GM23338 (cell line): ENCODE measurements at regions not wholly inside any gene's neighbourhood (a gene's known extent, or its start where the extent isn't known, plus 50 kb on each side); places are given as distances from the start of the nearest gene placed in this dataset.

Source experiments
- ATAC-seq: fragments of 200-7000 bp; cut with Tn5 transposase; 3 replicates; pipeline ENCODE4 v1.9.1; 2020
- DNase-seq: peaks from one replicate; pipeline ENCODE4 v3.0.0-alpha.2; 2015; ENCODE audit warnings: low spot score
- H2AFZ ChIP-seq: fragments of 200-600 bp; sonication (generic); 2 replicates; pipeline ENCODE4 v1.8.0; 2016; ENCODE audit warnings: antibody characterized with exemption, mild to moderate bottlenecking, moderate library complexity
- H3F3A ChIP-seq: fragments of 200-600 bp; sonication (generic); replicated peaks from 2 replicates; pipeline ENCODE4 v1.8.0; 2017; ENCODE audit warnings: antibody characterized with exemption, mixed run types, low read depth
- H3K27ac ChIP-seq: fragments of 200-600 bp; sonication (generic); 2 replicates; pipeline ENCODE4 v1.6.1; 2016; ENCODE audit warnings: low read depth
- H3K27me3 ChIP-seq: fragments of 200-600 bp; sonication (generic); 2 replicates; pipeline ENCODE4 v1.8.0; 2016; ENCODE audit warnings: mild to moderate bottlenecking, mixed run types, moderate library complexity; ENCODE audit not compliant: insufficient read depth
- H3K36me3 ChIP-seq: fragments of 200-600 bp; sonication (generic); 2 replicates; pipeline ENCODE4 v1.8.0; 2016; ENCODE audit warnings: mild to moderate bottlenecking; ENCODE audit not compliant: insufficient read depth
- H3K4me1 ChIP-seq: fragments of 200-600 bp; sonication (generic); 2 replicates; pipeline ENCODE4 v1.8.0; 2016; ENCODE audit warnings: mild to moderate bottlenecking, moderate library complexity; ENCODE audit not compliant: insufficient read depth
- H3K4me2 ChIP-seq: fragments of 200-600 bp; sonication (generic); 2 replicates; pipeline ENCODE4 v1.7.1; 2017; ENCODE audit warnings: mixed run types
- H3K4me3 ChIP-seq: fragments of 200-600 bp; sonication (generic); 2 replicates; pipeline ENCODE4 v1.6.1; 2016; ENCODE audit warnings: mixed run types
- H3K79me2 ChIP-seq: fragments of 200-600 bp; sonication (generic); replicated peaks from 2 replicates; pipeline ENCODE4 v1.8.0; 2017; ENCODE audit warnings: mild to moderate bottlenecking; ENCODE audit not compliant: insufficient read depth
- H3K9me2 ChIP-seq: fragments of 200-600 bp; sonication (generic); 2 replicates; pipeline ENCODE4 v1.8.0; 2017; ENCODE audit not compliant: insufficient read depth
- H4K20me1 ChIP-seq: fragments of 200-600 bp; sonication (generic); replicated peaks from 2 replicates; pipeline ENCODE4 v1.8.0; 2017; ENCODE audit warnings: mild to moderate bottlenecking; ENCODE audit not compliant: insufficient read depth
- H3K27ac Mint-ChIP-seq: 2 replicates; pipeline ENCODE4 v1.8.0; 2020; ENCODE audit warnings: inconsistent platforms, mild to moderate bottlenecking, moderate library complexity, mixed read lengths
- H3K27me3 Mint-ChIP-seq: 3 replicates; pipeline ENCODE4 v1.8.0; 2022; ENCODE audit warnings: low read depth, mild to moderate bottlenecking, moderate library complexity, mixed read lengths, inconsistent platforms; ENCODE audit not compliant: insufficient read depth, poor library complexity
- H3K36me3 Mint-ChIP-seq: 3 replicates; pipeline ENCODE4 v1.8.0; 2021; ENCODE audit warnings: low read depth, mild to moderate bottlenecking, inconsistent platforms, moderate library complexity, mixed read lengths
- H3K4me1 Mint-ChIP-seq: 3 replicates; pipeline ENCODE4 v1.8.0; 2020; ENCODE audit warnings: mild to moderate bottlenecking, inconsistent platforms, mixed read lengths
- H3K4me3 Mint-ChIP-seq: 3 replicates; pipeline ENCODE4 v1.8.0; 2021; ENCODE audit warnings: moderate library complexity, mild to moderate bottlenecking, inconsistent platforms, mixed read lengths
- H3K9me3 Mint-ChIP-seq: 3 replicates; pipeline ENCODE4 v1.8.0; 2020; ENCODE audit warnings: moderate library complexity, mild to moderate bottlenecking, inconsistent platforms, mixed read lengths
- CREB1 ChIP-seq: fragments of 250-450 bp; sonication (Bioruptor Pico); IDR thresholded peaks from 2 replicates; pipeline ENCODE4 v1.5.0; 2020; ENCODE audit warnings: low read depth, mild to moderate bottlenecking, moderate library complexity
- CTCF ChIP-seq, 2 experiments: fragments of 200-600 bp in 1 of 2; sonication (generic) in 1 of 2; conservative IDR thresholded peaks; 2 replicates each; pipeline versions ENCODE4 v1.5.1 to v1.6.1; 2016 to 2017; ENCODE audit warnings: antibody characterized with exemption in 2 of 2, low read depth in 2 of 2, mild to moderate bottlenecking in 2 of 2, moderate library complexity in 1 of 2
- ETS1 ChIP-seq: IDR thresholded peaks from 2 replicates; pipeline ENCODE4 v1.6.1; 2016; ENCODE audit warnings: antibody characterized with exemption
- EZH2 ChIP-seq: fragments of 200-600 bp; sonication (generic); IDR thresholded peaks from one replicate; pipeline ENCODE4 v1.8.0; 2017; ENCODE audit warnings: antibody characterized with exemption, mild to moderate bottlenecking, low read depth; ENCODE audit not compliant: unreplicated experiment
- EZH2phosphoT487 ChIP-seq: fragments of 200-600 bp; sonication (generic); IDR thresholded peaks from one replicate; pipeline ENCODE4 v1.8.1; 2018; ENCODE audit warnings: antibody characterized with exemption; ENCODE audit not compliant: unreplicated experiment
- JUNB ChIP-seq: IDR thresholded peaks from one replicate; pipeline ENCODE4 v1.6.1; 2016; ENCODE audit warnings: antibody characterized with exemption; ENCODE audit not compliant: unreplicated experiment
- NANOG ChIP-seq: IDR thresholded peaks from 2 replicates; pipeline ENCODE4 v1.6.1; 2016; ENCODE audit warnings: antibody characterized with exemption, borderline replicate concordance
- POLR2AphosphoS5 ChIP-seq: IDR thresholded peaks from 2 replicates; pipeline ENCODE4 v1.6.1; 2016; ENCODE audit warnings: antibody characterized with exemption, low read depth
- REST ChIP-seq: IDR thresholded peaks from one replicate; pipeline ENCODE4 v1.6.1; 2018; ENCODE audit warnings: antibody characterized with exemption; ENCODE audit not compliant: unreplicated experiment
- STAT1 ChIP-seq: IDR thresholded peaks from one replicate; pipeline ENCODE4 v1.6.1; 2016; ENCODE audit warnings: antibody characterized with exemption; ENCODE audit not compliant: unreplicated experiment
- ZNF331 ChIP-seq: fragments of 250-450 bp; sonication (Bioruptor Pico); IDR thresholded peaks from 2 replicates; pipeline ENCODE4 v1.5.0; 2020; ENCODE audit warnings: low read depth, mild to moderate bottlenecking, moderate library complexity

GRCh38 chr20:20888936-20889335 lies 176.5 kb upstream of the RALGAPA2 start:
- no peak overlapping the region for H3K27ac ChIP-seq
- Mint-ChIP-seq H3K27me3 (peaks cover 4% of the 10 kb centered on the region), H3K27ac (no peak overlapping the region), H3K4me1 (peaks cover 36% of the 10 kb centered on the region), H3K36me3 (no peaks in the 10 kb centered on the region), H3K4me3 (no peak overlapping the region), H3K9me3 (no peaks in the 10 kb centered on the region)
- H3K4me2 ChIP-seq = no peak overlapping the region
- H3K4me3 ChIP-seq = no peak overlapping the region
- no peaks in the 10 kb centered on the region for H3K36me3 ChIP-seq
- no peak for TF ChIP-seq EZH2
- TF ChIP-seq NANOG = no peak
- no peak for TF ChIP-seq ZNF331 (CRISPR knock-in tag)
- TF ChIP-seq JUNB = no peak
- no peak for TF ChIP-seq EZH2phosphoT487
- TF ChIP-seq CREB1 = no peak
- H4K20me1 ChIP-seq = no peaks in the 10 kb centered on the region
- no peaks in the 10 kb centered on the region for H3F3A ChIP-seq
- DNase-seq = no peak
- no peak overlapping the region for H2AFZ ChIP-seq
- ATAC-seq = no peak
- H3K9me2 ChIP-seq = no peaks in the 10 kb centered on the region
- H3K4me1 ChIP-seq = peaks cover 17% of the 10 kb centered on the region
- no peaks in the 10 kb centered on the region for H3K79me2 ChIP-seq
- H3K27me3 ChIP-seq = no peaks in the 10 kb centered on the region

GRCh38 chr20:20888266-20888656 lies 175.8 kb upstream of the RALGAPA2 start:
- no peak overlapping the region for H3K4me2 ChIP-seq
- Mint-ChIP-seq H3K4me3 (no peak overlapping the region), H3K36me3 (no peaks in the 10 kb centered on the region), H3K27me3 (peaks cover 4% of the 10 kb centered on the region), H3K4me1 (peaks cover 33% of the 10 kb centered on the region), H3K9me3 (no peaks in the 10 kb centered on the region), H3K27ac (no peak overlapping the region)
- H3K4me3 ChIP-seq = no peak overlapping the region
- H3K36me3 ChIP-seq = no peaks in the 10 kb centered on the region
- H3K4me1 ChIP-seq = peaks cover 15% of the 10 kb centered on the region
- H2AFZ ChIP-seq = no peak overlapping the region
- ATAC-seq (no peak; the same call in 2 of the 3 replicates), DNase-seq (no peak)
- no peaks in the 10 kb centered on the region for H3K9me2 ChIP-seq
- no peaks in the 10 kb centered on the region for H4K20me1 ChIP-seq
- H3K27ac ChIP-seq = peak overlapping the region; percentile 72; the same call in 1 of the 2 replicates
- H3F3A ChIP-seq = no peaks in the 10 kb centered on the region
- H3K27me3 ChIP-seq = no peaks in the 10 kb centered on the region
- H3K79me2 ChIP-seq = no peaks in the 10 kb centered on the region
- TF ChIP-seq ETS1 (no peak), EZH2phosphoT487 (no peak), ZNF331 (CRISPR knock-in tag) (no peak), JUNB (no peak), REST (no peak), POLR2AphosphoS5 (no peak), CTCF (conservative IDR thresholded peaks at IDR 0.05; ENCODE audit: low read depth in 2 of 2) (no peak), EZH2 (no peak), STAT1 (no peak)
